Right atrium auricular region (tissue), 2 donors: ENCODE measurements at regions not wholly inside any gene's neighbourhood (a gene's known extent, or its start where the extent isn't known, plus 50 kb on each side); places are given as distances from the start of the nearest gene placed in this dataset.

Experiments
- DNase-seq: peaks from one replicate; pipeline ENCODE4 v3.0.0-alpha.2; 2019; ENCODE audit warnings: low spot score
- H3K27ac ChIP-seq, 2 donors: fragments of 200-600 bp; sonication (generic); 1 replicate in 1 of 2; 2 replicates in 1 of 2; pipeline ENCODE4 v1.5.1; 2016 to 2019
- H3K27me3 ChIP-seq, 2 donors: fragments of 200-600 bp; sonication (generic); one replicate each; pipeline versions ENCODE4 v1.5.1 to v1.6.0; 2017 to 2019
- H3K36me3 ChIP-seq: fragments of 200-600 bp; sonication (generic); one replicate; pipeline ENCODE4 v1.5.1; 2016
- H3K4me1 ChIP-seq, 2 donors: fragments of 200-600 bp; sonication (generic); one replicate each; pipeline versions ENCODE4 v1.5.1 to v1.6.0; 2017 to 2019
- H3K4me3 ChIP-seq, 2 donors: fragments of 200-600 bp; sonication (generic); 1 replicate in 1 of 2; 2 replicates in 1 of 2; pipeline ENCODE4 v1.5.1; 2017 to 2019; ENCODE audit warnings: mild to moderate bottlenecking in 1 of 2, moderate library complexity in 1 of 2
- H3K9me3 ChIP-seq, 2 donors: fragments of 200-600 bp; sonication (generic); one replicate each; pipeline ENCODE4 v1.5.1; 2019
- CTCF ChIP-seq, 2 donors: fragments of 200-600 bp; sonication (generic); IDR thresholded peaks; one replicate each; pipeline ENCODE4 v1.5.1; 2019; ENCODE audit warnings: antibody characterized with exemption in 2 of 2

- Histone ChIP-seq H3K4me3 (no peak overlapping the region), H3K36me3 (no peaks in the 10 kb centered on the region), H3K27me3 (no peaks in the 10 kb centered on the region), H3K4me1 (no peaks in the 10 kb centered on the region), H3K9me3 (peaks cover 0 to 4% of the 10 kb centered on the region in 2 donors), H3K27ac (no peak overlapping the region)
- no peak for TF ChIP-seq CTCF (IDR thresholded peaks at IDR 0.05)
- DNase-seq = no peak
Measured at GRCh38 chr6:115474443-115475041, 586.1 kb downstream of the FRK start.

- H3K9me3 ChIP-seq = no peaks in the 10 kb centered on the region
- H3K4me3 ChIP-seq = no peak overlapping the region
- H3K27ac ChIP-seq = no peak overlapping the region
- no peaks in the 10 kb centered on the region for H3K36me3 ChIP-seq
- TF ChIP-seq CTCF (IDR thresholded peaks at IDR 0.05) = no peak
- no peak for DNase-seq
- no peaks in the 10 kb centered on the region for H3K27me3 ChIP-seq
- no peaks in the 10 kb centered on the region for H3K4me1 ChIP-seq
Measured at GRCh38 chr6:115468272-115469005, 592.3 kb downstream of the FRK start.

GRCh38 chr6:115467726-115468125, 593.0 kb downstream of the FRK start:
- H3K36me3 ChIP-seq = no peaks in the 10 kb centered on the region
- H3K27me3 ChIP-seq = no peaks in the 10 kb centered on the region
- H3K4me1 ChIP-seq = no peaks in the 10 kb centered on the region
- H3K4me3 ChIP-seq = no peak overlapping the region
- H3K27ac ChIP-seq = no peak overlapping the region
- no peak for DNase-seq
- H3K9me3 ChIP-seq = no peaks in the 10 kb centered on the region
- no peak for TF ChIP-seq CTCF (IDR thresholded peaks at IDR 0.05)

GRCh38 chr6:115460913-115461312, 599.8 kb downstream of the FRK start:
- Histone ChIP-seq H3K36me3 (no peaks in the 10 kb centered on the region), H3K27ac (no peak overlapping the region), H3K27me3 (no peaks in the 10 kb centered on the region), H3K9me3 (no peaks in the 10 kb centered on the region), H3K4me3 (no peak overlapping the region), H3K4me1 (no peaks in the 10 kb centered on the region)
- TF ChIP-seq CTCF (IDR thresholded peaks at IDR 0.05) = no peak
- no peak for DNase-seq

GRCh38 chr6:115456848-115457247, 603.8 kb downstream of the FRK start:
- Histone ChIP-seq H3K4me1 (no peaks in the 10 kb centered on the region), H3K27ac (no peak overlapping the region), H3K4me3 (no peak overlapping the region), H3K36me3 (no peaks in the 10 kb centered on the region), H3K27me3 (no peaks in the 10 kb centered on the region), H3K9me3 (no peaks in the 10 kb centered on the region)
- no peak for DNase-seq
- no peak for TF ChIP-seq CTCF (IDR thresholded peaks at IDR 0.05)
